Fibroblast of lung (primary cell): ENCODE measurements at regions not wholly inside any gene's neighbourhood (a gene's known extent, or its start where the extent isn't known, plus 50 kb on each side); places are given as distances from the start of the nearest gene placed in this dataset.
"Not testable (repeated sequence)": the region's sequence is repeated elsewhere in the genome, so short reads cannot be mapped to it uniquely, and the experiment has no call there.

Source experiments
- DNase-seq, 2 donors: peaks; one replicate each; pipeline versions ENCODE4 v3.0.0 to v3.0.0-alpha.2; 2010; ENCODE audit warnings: low read depth in 2 of 2
- H2AFZ ChIP-seq: 2 replicates; pipeline ENCODE4 v1.5.1; 2012; ENCODE audit warnings: low read length, control low read depth, inconsistent platforms
- H3K27ac ChIP-seq: 2 replicates; pipeline ENCODE4 v1.5.1; 2011; ENCODE audit warnings: low read length, control low read depth; ENCODE audit not compliant: insufficient read depth
- H3K27me3 ChIP-seq: 2 replicates; pipeline ENCODE4 v1.5.1; 2011; ENCODE audit warnings: mild to moderate bottlenecking, low read length; ENCODE audit not compliant: control insufficient read depth, insufficient read depth
- H3K36me3 ChIP-seq: 2 replicates; pipeline ENCODE4 v1.5.1; 2011; ENCODE audit warnings: low read length; ENCODE audit not compliant: control insufficient read depth, insufficient read depth
- H3K4me1 ChIP-seq: 2 replicates; pipeline ENCODE4 v1.5.1; 2011; ENCODE audit warnings: low read length; ENCODE audit not compliant: control insufficient read depth, insufficient read depth; ENCODE audit errors: extremely low read depth
- H3K4me2 ChIP-seq: 2 replicates; pipeline ENCODE4 v1.5.1; 2011; ENCODE audit warnings: low read length, control low read depth; ENCODE audit not compliant: insufficient read depth; ENCODE audit errors: extremely low read depth
- H3K4me3 ChIP-seq, 4 experiments: fragments of 200-600 bp in 1 of 4; sonication (generic) in 1 of 4; replicated peaks in 1 of 4; 2 replicates each; pipeline ENCODE4 v1.5.1; 2011 to 2016; ENCODE audit warnings: low read length in 4 of 4, low read depth in 3 of 4, mild to moderate bottlenecking in 3 of 4, control low read depth in 2 of 4, inconsistent platforms in 1 of 4, mixed read lengths in 1 of 4; ENCODE audit not compliant: insufficient read depth in 1 of 4; ENCODE audit errors: control extremely low read depth in 1 of 4
- H3K79me2 ChIP-seq: 2 replicates; pipeline ENCODE4 v1.5.1; 2012; ENCODE audit warnings: mild to moderate bottlenecking, low read length, inconsistent platforms; ENCODE audit not compliant: control insufficient read depth, insufficient read depth
- H3K9ac ChIP-seq: 2 replicates; pipeline ENCODE4 v1.5.1; 2011; ENCODE audit warnings: mild to moderate bottlenecking, low read length, control low read depth; ENCODE audit not compliant: insufficient read depth
- H3K9me3 ChIP-seq: 2 replicates; pipeline ENCODE4 v1.5.1; 2012; ENCODE audit warnings: low read depth, low read length; ENCODE audit not compliant: control insufficient read depth, insufficient read depth
- H4K20me1 ChIP-seq: 2 replicates; pipeline ENCODE4 v1.5.1; 2011; ENCODE audit warnings: low read length; ENCODE audit not compliant: control insufficient read depth, insufficient read depth; ENCODE audit errors: extremely low read depth
- CTCF ChIP-seq, 2 donors: IDR thresholded peaks in 1 of 2; conservative IDR thresholded peaks in 1 of 2; 1 replicate in 1 of 2; 2 replicates in 1 of 2; pipeline ENCODE4 v1.5.1; 2011 to 2012; ENCODE audit warnings: low read length in 2 of 2, control low read depth in 1 of 2, inconsistent platforms in 1 of 2, low read depth in 1 of 2, mild to moderate bottlenecking in 1 of 2

GRCh38 chr11:3454844-3455243 lies 75.9 kb upstream of the ZNF195 start:
- H3K27me3 ChIP-seq, H3K79me2 ChIP-seq, H3K9ac ChIP-seq, H3K9me3 ChIP-seq, H3K4me3 ChIP-seq, H3K4me2 ChIP-seq, H2AFZ ChIP-seq, H3K36me3 ChIP-seq, H4K20me1 ChIP-seq, H3K27ac ChIP-seq, H3K4me1 ChIP-seq: not testable (repeated sequence)
- TF ChIP-seq CTCF (conservative IDR thresholded peaks at IDR 0.05 in 1 of 2, IDR thresholded peaks at IDR 0.05 in 1 of 2; ENCODE audit: low read depth in 1 of 2, low read length in 2 of 2), result peak; percentile 53 to 61
- DNase-seq, result peak; percentile 48 to 70

GRCh38 chr11:3453596-3454256 lies 74.8 kb upstream of the ZNF195 start:
- H3K4me1 ChIP-seq, H3K36me3 ChIP-seq, H3K9ac ChIP-seq, H4K20me1 ChIP-seq, H3K27me3 ChIP-seq, H3K4me2 ChIP-seq, H3K9me3 ChIP-seq, H3K27ac ChIP-seq, H3K4me3 ChIP-seq, H3K79me2 ChIP-seq, DNase-seq, H2AFZ ChIP-seq: not testable (repeated sequence)

DNA sequence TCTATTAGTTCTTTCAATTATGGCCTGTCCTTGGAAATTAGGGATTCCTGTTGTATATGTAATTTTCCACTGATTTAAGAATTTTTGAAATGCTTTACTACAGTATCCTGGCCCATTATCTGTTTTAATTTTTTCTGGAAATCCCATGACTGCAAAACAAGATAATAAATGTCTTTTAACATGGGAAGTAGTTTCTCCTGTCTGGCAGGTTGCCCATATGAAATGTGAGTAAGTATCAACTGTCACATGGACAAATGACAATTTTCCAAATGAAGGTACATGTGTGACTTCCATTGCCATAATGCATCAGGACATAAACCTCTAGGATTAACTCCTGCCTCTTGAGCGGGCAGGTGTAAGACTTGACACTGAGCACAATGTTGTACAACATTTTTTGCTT lies 71.9 kb upstream of the ZNF195 start:
- H2AFZ ChIP-seq, DNase-seq, H3K4me1 ChIP-seq, H3K27ac ChIP-seq, H3K4me3 ChIP-seq, H3K36me3 ChIP-seq, H3K9me3 ChIP-seq, H4K20me1 ChIP-seq, H3K27me3 ChIP-seq, H3K79me2 ChIP-seq, H3K9ac ChIP-seq, H3K4me2 ChIP-seq: not testable (repeated sequence)

GRCh38 chr11:3445535-3445934 lies 66.6 kb upstream of the ZNF195 start:
- H3K27ac ChIP-seq, H3K4me2 ChIP-seq, H3K9ac ChIP-seq, H3K9me3 ChIP-seq, H3K4me3 ChIP-seq, H3K36me3 ChIP-seq, H3K27me3 ChIP-seq, DNase-seq, H3K79me2 ChIP-seq, H3K4me1 ChIP-seq, H4K20me1 ChIP-seq, H2AFZ ChIP-seq: not testable (repeated sequence)

GRCh38 chr11:3444420-3444744 lies 65.4 kb upstream of the ZNF195 start:
- not testable (repeated sequence) for H3K4me3 ChIP-seq, H3K79me2 ChIP-seq, H4K20me1 ChIP-seq, H3K4me2 ChIP-seq, H3K36me3 ChIP-seq, H3K27me3 ChIP-seq, H3K9me3 ChIP-seq, H2AFZ ChIP-seq, H3K27ac ChIP-seq, H3K9ac ChIP-seq, DNase-seq, H3K4me1 ChIP-seq

- H3K36me3 ChIP-seq, H3K4me3 ChIP-seq, H2AFZ ChIP-seq, H3K27ac ChIP-seq, H3K9me3 ChIP-seq, H3K79me2 ChIP-seq, H4K20me1 ChIP-seq, DNase-seq, H3K4me2 ChIP-seq, H3K27me3 ChIP-seq, H3K9ac ChIP-seq, H3K4me1 ChIP-seq: not testable (repeated sequence)
These were observed 64.9 kb upstream of the ZNF195 start for GRCh38 chr11:3443700-3444419.
